PC-9 (cell line): ENCODE measurements at regions not wholly inside any gene's neighbourhood (a gene's known extent, or its start where the extent isn't known, plus 50 kb on each side); places are given as distances from the start of the nearest gene placed in this dataset.

ENCODE experiments used
- EZH2 ChIP-seq: fragments of 200-600 bp; sonication (generic); IDR thresholded peaks from 2 replicates; pipeline ENCODE4 v1.8.0; 2017; ENCODE audit warnings: antibody characterized with exemption, low read depth
- TF ChIP-seq, protein P1 (sequence below): fragments of 200-600 bp; sonication (generic); conservative IDR thresholded peaks from 2 replicates; pipeline ENCODE4 v1.6.1; 2017; ENCODE audit warnings: mixed run types, antibody characterized with exemption, mild to moderate bottlenecking, moderate library complexity

GRCh38 chr3:66104535-66104934 is 65.8 kb upstream of the MAGI1 start:
- TF ChIP-seq, protein P1, sequence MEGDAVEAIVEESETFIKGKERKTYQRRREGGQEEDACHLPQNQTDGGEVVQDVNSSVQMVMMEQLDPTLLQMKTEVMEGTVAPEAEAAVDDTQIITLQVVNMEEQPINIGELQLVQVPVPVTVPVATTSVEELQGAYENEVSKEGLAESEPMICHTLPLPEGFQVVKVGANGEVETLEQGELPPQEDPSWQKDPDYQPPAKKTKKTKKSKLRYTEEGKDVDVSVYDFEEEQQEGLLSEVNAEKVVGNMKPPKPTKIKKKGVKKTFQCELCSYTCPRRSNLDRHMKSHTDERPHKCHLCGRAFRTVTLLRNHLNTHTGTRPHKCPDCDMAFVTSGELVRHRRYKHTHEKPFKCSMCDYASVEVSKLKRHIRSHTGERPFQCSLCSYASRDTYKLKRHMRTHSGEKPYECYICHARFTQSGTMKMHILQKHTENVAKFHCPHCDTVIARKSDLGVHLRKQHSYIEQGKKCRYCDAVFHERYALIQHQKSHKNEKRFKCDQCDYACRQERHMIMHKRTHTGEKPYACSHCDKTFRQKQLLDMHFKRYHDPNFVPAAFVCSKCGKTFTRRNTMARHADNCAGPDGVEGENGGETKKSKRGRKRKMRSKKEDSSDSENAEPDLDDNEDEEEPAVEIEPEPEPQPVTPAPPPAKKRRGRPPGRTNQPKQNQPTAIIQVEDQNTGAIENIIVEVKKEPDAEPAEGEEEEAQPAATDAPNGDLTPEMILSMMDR, result no peak
- no peak for TF ChIP-seq EZH2
